Activated CD4-positive, CD25-positive, alpha-beta regulatory T cell (primary cell): ENCODE measurements at regions not wholly inside any gene's neighbourhood (a gene's known extent, or its start where the extent isn't known, plus 50 kb on each side); places are given as distances from the start of the nearest gene placed in this dataset.
A peak's percentile ranks its signal among the peaks of the same experiment; 100 is the strongest.

Source experiments
- DNase-seq, 4 experiments: peaks; one replicate each; lab custom pipeline; 2025; lab: John Stamatoyannopoulos, UW

DNA sequence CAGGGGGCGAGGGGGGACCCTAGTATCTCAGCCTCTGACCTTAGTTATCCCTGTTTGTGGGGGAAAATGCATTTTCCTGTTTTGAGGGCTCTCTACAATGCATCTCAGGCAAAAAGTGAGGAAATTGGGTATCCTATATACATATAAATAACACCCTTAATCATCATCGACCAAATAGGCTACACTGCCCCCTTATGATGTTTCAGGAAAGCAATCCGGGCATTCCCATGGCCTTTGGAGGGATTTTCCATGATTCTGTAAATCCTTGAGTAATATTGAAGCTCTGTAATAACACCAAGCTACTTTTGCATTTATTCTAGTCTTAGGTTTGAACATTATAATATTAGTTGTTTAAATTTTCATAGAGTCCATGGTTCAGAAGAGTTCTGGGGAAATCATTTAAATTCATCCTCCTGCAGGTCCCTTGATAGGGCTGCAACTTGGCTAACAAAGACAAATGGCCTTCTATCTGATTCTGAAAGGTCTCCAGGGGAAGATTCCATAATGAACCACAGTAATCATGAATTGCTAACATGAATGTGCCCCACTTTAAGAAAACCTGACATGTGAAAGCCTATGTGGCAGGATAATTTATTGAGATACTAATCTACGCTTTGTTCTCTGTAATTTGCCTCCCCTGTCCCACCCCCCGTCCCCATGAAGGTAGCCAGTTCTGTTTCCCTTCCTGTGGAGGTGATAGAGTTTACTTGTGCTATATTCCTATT lies 91.5 kb upstream of the SCOC start:
- DNase-seq: no peak

DNA sequence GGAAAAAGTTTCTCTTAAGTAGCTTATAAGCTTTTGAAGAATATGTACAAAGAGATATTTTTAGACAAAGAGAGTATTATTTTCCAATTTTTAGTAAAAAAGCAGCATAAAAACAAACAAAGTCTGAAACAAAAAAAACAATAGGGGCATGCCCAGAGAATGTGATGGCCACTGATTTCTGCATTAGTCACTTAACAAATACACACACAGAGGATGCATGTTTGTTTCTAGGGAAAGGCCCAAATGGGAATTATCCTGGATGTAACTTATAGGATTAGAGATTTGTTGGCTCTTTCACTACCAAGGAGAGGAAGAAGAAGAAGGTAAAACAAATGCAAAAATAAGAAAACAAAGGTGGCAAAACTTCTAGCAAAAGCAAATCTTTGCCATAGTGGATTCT lies 95.9 kb upstream of the SCOC start:
- no peak for DNase-seq

DNA sequence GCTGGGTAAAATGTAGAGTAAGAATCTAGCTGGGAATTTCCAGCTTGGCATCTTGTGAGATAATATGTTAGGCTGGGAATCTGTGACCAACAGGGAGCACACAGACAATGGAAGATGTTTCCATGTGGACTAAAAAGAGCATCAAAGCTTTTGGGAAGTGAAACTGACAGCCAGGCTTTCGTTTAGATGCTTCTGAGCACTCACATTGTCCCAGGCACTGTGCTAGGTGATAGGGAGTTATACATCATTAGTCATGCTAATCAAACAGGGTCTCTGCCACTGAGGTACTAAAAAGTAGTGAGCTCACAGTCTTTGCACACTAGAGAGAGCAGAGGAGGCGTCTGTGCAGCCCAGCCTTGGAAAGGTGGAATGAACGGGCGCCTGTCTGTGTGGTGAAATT lies 101.9 kb upstream of the SCOC start:
- no peak for DNase-seq

DNA sequence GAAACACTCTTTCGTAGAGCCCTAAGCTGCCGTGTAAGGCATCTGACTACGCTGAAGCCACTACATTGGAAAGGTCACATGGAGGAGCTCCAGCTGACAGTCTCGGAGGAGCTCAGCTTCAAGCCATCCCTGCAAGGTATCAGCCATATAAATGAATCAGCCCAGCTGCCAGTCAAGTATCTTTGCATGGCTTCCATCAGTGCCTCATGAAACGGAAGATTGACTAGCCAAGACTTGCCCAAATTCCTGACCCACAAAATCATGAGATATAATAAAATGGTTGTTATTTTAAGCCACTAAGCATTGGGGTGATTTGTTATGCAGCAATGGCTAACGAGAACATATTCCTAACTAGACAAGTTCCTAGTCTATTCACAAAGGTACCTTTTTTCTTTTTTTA lies 104.1 kb upstream of the SCOC start:
- no peak for DNase-seq

DNA sequence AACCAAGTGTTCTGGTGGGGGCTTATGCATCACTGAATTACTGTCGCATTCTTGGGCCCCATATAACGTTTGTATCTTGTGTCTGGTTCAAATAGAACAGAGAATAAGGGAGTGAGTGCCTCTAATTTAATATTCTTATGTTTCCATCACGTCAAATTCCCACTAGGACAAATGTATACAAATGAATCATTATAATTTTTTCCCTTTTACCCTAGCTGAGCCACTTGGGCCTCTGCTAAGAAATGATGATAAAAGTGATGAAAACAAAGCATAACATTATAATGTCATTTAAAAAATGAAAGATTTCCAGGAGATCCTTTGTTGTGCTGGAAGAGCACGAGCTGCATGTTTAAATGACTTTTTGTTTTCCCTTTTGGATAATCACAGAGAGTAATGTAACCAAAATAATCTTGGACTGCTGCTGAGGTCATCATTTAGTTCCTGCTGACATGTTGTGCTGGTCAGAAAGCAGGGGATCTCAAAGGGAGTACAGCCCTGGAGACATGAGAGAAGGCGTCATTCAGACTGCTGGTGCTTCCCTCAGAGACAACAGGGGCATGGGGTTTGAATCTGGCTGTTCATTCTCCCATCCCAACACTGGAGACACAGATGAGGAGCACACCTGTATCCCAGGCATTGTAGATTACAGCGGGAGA lies 105.1 kb upstream of the SCOC start:
- DNase-seq: no peak

DNA sequence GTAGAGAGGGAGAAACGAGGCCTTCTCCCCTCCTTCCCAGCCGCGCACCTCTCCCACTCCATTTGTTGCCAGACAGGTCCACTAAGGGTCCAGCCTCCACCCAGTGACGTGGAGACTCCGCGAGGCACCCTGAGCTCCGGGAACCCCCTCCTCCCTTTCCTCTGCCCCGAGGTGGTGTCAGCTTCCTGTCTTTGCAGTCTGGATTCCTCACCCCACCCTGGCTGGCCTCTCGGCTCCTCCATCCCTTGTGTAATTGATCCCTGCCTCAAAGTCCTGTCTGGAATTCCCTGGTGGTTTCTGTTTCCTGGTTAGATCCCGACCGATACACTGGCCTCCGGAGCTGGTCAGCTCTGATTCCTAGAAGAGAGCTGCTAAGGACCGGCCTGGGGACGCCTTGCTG lies 105.9 kb upstream of the SCOC start:
- DNase-seq: no peak

DNA sequence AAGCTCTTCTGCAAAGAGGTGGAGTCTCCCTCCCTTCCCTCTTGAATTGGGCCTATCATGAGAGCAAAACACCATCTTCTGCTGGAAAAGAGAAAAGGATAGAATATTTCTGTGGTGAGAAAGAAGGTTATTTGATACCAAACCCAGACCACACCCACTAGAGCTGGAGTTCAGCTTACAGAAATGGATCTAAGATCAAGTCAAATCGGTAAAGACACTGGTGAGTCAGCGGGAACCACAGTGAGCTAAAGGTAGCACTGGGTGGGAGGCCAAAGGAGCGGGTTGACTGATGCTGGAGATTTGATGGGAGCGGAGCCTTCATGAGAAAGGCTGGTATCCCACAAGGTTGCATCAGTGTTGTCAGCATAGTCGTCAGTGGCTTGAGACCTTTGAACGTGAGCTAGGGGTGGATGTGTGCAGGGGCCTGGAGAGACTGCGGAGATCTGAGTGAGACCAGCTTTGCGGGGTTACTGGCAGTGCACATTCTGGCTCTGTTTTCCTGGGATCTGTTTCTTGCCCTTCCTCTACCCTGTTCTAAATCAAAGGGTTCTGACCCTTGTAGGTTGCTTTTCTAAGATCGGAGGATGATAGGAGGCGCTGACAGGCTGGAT lies 106.4 kb upstream of the SCOC start:
- no peak for DNase-seq

DNA sequence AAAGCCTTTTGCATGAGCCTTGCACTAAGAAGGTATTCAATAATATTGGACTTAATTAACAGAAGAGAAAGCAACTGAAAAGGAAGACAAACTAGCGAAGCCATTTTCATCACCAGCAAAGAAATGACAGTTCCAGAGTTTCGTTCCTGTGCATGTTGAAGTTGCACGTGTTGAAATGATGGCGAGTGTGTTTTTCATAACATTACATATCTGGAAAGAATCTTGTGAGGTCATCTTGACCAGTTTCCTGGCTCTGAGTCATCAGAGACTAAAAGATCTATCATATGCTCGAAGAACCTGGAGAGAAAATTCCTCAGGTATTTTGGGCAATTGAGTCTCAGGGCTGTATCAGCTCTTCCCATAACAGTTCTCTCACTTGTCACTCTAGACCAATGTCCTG lies 106.2 kb upstream of the MAML3 start:
- no peak for DNase-seq

DNA sequence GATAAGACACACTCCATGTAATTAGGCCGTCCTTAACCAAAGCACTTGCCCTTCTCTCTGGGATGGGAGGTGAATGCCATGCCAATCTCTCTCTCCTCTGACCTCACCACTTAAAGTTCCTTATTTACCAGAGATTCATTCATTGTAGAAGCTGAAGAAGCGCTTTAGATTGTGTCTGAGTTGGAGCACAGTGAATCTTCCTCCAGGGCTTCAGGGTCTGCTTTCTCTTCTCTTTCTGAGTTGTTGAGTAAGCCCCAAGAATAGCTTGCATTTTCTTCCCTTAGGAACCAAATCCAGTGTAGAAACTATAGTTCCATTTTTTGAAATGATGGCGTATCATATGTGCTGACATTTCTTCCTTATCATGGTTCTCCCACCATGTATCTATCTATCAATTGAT lies 104.5 kb upstream of the MAML3 start:
- no peak for DNase-seq

DNA sequence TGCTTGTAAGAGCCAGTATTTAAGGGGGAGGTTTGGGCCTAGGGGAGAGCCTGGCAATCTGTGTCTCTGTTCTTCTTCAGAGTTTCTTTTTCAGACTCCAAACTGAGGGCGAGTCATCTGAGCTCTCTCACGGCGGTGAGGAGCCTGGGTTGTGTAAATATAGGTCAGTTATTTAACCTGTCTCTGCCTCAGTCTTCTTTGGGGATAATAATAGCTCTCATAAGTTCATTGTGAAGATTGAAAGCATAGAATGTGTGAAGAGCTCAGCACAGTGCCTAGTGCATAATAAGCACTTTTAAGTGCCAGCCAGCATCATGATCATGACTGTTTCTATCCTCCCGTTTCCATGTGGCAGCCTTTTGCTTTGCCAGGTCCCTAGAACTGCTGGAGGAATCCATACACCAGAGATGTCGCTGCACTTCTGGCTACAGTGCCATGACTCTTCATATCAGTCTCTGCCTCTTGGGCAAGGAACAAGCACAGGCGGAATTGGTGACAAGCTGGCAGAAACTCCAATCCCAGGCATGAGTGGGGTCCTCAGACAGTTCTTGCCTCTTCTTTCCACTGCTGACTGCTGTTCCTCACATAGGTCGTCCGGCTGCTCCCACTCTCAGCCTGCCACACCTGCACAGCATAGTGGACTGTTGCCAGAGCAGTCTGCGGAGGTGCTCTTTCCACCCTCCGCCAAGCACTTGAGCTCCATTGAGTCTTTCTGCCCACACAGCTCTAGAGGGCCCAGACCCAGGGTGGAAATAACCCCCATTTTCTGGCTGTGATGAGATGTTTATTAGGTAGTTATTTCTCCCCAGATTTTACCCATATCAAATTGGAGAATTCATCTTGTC lies 103.7 kb upstream of the MAML3 start:
- DNase-seq: no peak

DNA sequence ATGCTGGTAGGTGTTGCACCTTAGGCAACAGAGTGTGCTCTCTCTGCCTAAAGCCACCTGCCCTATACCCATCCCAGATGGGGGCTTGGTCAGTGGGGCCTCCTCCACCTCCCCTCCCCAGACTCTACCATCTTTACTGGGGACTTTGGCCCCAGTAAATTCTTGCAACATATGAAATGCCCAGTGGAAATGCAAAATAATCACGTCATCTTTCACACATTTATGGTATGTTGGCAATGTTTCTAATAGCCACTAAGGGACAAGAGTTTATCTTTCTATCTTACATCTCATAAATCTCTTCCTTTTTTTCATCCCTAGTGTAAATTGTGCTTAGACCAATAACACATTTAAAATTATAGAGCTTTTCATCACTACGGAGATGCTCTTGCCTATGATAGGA lies 103.0 kb upstream of the MAML3 start:
- DNase-seq: no peak

DNA sequence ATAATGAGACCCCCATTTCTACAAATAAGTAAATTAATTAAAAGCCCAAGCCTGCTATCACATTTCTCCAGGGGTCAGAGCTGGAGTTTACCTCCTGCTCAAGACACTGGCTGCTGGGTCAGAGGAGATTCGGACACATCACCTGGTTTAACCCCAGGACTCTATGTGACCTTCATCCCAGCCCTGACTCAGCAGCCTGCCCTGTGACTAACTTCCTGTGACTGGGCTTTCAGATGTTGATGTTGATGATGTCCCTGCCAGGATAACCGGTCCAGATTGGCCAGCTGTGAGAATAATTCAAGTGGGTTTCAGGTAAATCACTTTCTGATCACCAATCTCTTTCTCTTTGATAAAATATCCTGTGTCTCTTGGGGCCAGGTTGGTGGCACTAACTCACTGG lies 102.4 kb upstream of the MAML3 start:
- DNase-seq: no peak

DNA sequence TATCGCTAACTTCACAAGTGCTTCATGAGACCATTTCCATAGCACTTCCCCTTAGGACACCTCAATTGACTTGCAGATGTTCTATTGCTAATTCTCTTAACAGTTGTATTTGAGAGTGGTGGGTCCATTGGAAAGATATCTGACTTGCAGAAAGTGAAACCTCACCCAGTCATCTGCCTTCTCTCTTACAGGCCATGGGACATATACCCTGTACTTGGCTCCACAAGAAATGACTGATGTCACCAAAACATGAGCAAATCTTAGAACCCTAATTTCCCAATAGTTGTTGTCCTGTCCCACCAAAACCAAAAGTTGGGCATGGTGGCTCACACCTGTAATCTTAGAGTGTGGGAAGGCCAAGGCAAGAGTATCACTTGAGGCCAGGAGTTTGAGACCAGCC lies 101.9 kb upstream of the MAML3 start:
- DNase-seq: no peak

DNA sequence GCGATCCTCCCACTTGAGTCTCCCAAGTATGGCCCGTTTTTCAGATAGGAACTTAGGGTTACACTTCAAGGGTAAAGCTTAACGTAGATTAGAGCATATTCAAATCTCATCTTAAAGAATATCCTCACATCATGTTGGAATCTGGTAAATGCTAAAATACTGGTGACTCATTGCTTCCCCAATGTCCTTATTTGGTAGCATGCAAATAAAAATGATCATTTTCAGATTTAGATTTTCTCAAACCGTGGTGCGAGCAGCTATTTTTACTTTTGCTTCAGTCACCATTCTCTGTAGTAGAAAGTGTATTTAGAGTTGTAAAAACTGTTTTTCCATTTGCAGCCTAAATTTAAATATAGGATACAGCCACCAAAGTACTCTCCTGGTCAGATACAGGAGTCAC lies 101.5 kb upstream of the MAML3 start:
- DNase-seq: no peak

DNA sequence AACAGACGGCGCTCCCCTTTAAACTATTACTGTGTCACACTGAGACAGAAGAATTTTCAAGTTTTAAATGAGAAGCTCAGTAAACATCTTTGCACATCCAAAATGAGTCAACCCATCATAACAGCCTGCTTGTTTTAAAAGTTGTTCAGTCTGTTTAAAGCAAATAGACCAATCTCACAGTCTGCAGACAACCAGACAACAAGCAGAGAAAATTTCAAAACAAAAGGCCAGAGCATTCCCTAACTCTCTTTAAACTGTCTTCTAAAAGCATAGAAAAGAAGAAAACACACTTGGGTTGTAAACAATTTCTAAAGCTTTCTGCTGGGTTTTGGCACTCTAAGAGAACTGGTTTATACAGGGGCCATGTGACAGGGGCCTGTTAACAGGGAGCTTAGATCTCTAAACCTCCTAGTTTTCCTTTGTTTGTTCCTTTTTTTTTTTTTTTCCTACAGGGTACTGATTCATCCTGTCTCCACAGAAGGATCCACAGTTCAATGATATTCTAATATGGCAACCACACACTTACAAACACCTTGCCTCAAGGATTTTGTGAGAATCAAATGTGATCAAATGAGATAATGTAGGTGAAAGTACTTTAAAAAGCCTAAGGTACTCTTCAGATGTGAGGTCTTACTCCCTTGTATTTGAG lies 100.8 kb upstream of the MAML3 start:
- DNase-seq: no peak

DNA sequence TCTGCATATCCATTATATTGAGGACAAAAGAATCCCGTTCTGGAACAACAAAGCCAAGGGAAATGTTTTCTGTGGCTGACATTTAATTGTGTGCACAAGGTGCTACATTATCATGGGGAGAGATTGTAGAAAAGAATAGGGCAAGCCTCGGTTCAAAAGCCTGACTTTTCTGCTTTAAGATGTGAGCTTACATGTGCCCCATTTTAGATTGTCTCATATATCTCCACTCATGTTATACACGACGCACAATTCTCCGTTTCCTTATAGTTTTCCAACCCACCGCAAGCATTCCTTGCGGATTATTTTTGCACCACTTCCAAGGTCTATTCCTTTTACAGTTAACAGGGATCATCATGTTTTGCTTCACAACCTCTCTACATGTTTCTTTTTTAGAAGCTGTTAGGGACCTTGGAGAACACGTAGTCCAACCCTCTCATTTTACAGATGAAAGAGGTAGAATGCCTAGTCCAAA lies 99.6 kb upstream of the MAML3 start:
- no peak for DNase-seq

DNA sequence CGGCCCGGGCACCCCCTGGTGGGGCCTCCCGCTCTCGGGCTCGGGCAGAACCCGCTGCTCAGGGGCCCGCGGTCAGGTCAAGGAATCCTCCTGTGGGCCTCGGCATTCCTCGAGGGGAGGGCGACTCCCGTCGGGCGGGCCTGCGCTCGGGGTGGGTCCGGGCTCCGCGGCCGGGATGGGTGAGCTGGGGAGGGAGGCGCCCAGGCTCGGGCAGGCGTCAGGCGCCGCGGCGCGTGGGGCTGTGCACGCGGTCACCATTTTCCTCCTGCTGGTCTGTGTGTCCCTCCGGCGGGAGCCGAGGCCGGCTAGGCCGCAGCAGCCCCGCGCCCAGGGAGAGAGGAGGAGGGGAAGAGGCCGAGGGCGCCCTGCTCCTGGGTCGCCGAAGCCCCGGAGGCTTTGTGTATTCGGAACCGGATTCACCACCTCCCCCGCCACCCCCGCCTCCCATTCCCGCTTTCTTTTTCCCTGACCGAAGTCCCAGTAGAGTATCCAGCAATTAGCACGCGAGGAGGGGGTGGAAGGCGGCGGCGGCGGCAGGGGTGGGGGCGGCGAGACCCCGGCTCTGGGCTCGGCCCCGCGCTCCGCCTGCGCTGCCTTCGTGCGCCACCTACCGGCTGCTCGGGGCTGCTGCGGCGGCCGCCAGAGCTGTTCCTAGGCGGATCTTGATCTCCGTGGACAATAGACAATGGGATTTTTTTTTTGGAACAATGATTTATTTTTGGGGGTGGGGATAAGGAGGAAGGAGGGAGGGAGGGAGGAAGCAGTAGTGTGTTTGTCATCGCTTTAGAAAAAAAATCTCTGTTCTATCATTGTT lies 99.0 kb upstream of the MAML3 start:
- DNase-seq: peak; percentile 24 to 42 (median 34)

DNA sequence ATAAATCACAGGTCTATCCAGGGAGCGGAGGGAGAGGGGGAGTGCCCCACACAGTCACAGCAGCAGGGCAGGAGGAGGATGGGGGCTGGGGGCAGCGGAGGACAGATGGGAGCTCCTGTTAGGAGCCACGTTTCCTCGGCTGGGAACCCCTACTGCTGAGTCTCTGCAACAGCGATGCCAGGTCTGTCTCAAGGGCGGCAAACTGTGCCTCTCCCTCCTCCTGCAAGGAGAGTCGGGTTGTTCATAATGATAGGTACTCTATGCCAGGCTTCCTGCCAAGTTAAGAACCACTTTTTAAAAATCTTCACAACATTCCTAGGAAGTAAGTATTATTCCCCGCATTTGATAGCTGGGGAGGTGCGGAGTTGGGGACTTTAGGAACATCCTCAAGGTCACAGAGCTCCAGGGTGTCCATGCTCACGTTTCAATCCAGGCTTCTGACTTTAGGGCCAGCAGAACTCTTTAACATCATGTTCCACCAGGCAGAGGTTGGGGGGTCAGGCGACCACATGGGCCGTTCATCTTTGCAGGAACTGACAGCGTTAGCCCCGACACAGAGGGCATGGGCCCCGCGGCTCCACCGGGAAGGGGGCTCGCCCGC lies 98.3 kb upstream of the MAML3 start:
- DNase-seq: peak in 1 of 4 experiments; percentile 21

DNA sequence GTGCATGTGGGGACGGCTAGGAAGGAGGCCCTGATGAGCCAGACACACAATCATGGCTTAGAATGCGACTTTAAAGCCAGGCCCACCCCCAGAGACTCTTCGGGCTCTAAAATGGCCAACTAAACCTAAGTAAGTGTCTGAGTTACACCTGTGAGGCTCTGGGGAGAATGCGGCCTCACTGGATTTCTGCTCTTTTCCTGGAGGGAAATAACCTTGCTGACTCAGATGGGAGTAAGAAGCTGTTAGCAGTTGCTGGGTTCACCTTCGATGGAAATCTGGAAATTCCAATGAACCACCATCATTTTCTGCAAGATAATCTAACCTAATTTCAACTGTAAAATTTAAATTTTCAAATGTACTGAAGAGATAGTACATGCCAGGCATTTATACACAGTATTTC lies 97.6 kb upstream of the MAML3 start:
- DNase-seq: no peak

DNA sequence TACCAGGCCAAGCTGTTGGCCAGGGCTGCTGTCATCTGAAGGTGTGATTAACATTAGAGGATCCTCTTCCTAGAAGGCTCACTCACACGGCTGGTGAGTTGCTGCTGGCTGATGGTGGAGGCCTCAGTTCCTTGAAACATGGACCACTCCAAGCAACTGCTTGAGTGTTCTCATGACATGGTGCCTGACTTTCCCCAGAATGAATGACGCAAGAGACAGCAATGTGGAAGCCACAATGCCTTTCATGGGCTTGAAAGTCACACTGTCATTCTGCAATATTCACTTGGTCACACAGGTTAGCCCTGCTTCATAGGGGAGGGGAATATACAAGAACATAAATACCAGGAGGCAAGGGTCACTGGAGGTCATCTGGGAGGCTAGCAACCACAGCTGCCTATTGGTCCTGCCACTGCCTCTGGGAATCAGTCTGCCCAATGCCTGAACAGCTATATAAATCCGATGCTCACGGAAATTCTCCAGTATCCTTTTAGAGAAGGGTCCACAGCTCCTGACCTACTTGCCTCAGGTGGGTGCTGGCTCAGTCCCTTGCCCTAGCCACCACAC lies 97.1 kb upstream of the MAML3 start:
- no peak for DNase-seq
